HUDEP-2 (cell line): ENCODE measurements at regions not wholly inside any gene's neighbourhood (a gene's known extent, or its start where the extent isn't known, plus 50 kb on each side); places are given as distances from the start of the nearest gene placed in this dataset.
"Not testable (repeated sequence)": the region's sequence is repeated elsewhere in the genome, so short reads cannot be mapped to it uniquely, and the experiment has no call there.

Source experiments
- DNase-seq, 76 experiments: peaks; one replicate each; lab custom pipeline; 2025; ENCODE audit not compliant: unreplicated experiment in 76 of 76; lab: John Stamatoyannopoulos, UW

DNA sequence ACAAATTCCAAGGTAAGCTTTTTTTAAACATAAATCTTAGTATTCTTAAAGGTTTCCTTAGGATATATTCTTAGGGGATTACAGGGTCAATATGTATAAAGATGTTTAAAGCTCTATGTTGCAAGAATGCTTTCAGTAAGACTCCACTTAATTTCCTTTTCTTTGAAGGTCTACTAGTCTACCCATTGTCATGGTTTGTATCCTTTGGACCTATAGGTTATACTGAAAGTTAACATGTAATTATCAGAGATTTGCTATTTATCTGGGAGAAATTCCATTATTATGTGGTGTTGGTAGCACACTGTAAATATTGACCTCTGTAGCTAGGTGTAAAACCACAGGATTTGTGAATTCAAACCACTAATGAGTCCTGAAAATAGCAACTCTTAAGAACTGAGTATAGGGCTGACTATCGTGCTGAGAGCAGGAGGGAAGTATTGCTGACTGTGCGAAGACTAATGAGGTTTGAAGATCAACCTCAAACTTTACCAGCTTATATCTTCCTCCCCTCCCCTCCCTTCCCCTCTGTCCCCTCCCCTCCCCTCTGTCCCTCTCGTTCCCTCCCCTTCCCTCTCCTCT lies 85.6 kb downstream of the GADD45G start:
- DNase-seq = no peak

DNA sequence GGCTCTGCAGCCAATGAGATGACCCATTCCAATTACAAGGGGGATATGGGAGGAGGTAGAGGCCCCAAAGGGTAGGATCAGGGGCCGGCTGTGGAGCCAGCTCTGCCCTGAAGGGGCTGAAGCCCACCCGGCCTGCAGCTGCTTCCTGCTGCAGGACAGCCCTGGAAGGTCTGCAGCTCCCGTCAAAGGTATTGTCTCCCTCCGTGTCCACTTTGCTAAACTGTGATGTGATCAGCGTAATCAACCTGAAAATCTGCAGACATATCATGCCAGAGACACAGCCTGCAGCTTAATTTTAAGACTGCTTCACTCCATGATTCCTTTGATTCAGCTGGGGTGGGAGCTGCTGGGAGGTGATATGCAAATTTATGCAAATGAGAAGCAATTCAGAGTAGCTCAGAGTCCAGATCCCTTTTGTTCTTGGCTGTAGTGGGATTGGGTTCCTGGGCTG lies 90.7 kb downstream of the GADD45G start:
- no peak for DNase-seq

DNA sequence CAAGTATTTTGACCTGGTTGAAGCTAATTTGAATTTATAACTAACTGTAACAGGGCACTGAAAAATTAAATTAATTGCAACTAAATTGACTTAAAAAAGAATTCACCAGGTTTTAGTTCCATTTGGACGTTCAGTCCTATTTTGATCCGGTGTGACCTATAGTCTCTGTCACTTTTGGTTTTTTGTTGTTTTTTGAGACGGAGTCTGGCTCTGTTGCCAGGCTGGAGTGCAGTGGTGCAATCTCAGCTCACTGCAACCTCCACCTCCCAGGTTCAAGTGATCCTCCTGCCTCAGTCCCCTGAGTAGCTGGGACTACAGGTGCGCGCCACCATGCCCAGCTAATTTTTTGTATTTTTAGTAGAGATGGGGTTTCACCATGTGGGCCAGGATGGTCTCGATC lies 91.2 kb downstream of the GADD45G start:
- not testable (repeated sequence) for DNase-seq

DNA sequence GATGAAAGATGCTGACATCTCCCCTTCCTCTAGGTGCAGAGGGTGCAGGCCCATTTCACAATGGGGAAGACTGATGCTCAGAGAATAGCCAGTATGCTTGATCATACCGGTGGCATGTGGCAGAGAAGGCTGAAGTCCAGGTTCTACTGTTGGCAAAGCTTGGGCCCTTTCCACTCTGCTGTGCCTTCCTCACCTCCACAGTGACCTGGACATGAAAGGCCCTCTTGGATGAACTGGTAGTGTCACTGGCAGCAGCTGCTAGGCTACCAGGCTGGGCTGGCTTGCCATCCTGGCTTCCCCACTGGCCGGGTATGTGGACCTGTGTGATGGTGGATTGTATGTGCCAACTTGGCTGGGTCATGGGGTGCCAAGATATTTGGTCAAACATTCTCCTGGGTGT lies 92.0 kb downstream of the GADD45G start:
- DNase-seq = no peak

DNA sequence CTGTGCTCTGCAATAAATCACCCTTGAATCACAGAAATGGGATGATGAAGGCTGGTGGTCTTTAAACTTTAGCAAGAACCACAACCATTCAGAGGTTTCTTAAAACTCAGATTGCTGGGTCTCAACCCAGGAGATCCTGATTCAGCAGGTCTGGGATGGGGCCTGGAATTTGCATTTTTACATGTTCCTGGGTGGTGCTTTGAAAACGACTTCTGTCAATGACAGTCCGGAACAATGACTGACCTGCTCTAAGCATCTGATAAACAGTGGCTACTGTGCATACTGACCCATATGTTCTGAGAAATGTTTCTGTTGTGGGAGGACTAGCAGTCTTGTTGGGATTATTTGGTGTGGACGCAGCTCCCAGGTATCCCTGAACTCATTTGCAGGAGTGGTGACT lies 92.7 kb downstream of the GADD45G start:
- DNase-seq = no peak

DNA sequence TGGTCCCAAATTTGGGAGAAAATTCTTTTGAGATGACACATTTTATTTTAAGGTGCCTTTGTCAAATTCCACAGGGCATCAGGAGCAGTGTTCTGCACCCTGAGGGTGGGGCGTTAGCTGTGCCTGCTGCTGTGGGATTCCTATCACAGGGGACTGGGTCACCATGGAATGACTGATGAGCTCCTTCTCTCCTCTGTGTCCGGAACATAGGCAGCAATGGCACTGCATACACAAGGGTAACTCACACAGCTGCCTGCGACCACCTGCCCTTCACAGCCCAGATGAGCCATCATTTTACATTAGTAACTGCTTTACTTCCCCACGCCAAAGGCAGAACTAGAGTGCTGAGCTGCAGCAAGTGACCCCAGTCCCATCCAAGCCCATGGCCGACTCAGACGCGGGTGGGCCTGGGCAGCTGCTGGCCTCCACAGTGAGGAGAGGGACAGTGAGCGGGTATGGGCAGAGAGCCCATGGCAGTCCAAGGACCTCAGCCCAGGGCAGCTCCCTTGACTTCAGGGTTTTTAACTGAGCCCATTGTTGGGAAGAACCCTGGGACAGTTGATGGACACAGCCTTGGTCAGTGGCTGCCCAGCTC lies 93.7 kb downstream of the GADD45G start:
- DNase-seq = no peak

DNA sequence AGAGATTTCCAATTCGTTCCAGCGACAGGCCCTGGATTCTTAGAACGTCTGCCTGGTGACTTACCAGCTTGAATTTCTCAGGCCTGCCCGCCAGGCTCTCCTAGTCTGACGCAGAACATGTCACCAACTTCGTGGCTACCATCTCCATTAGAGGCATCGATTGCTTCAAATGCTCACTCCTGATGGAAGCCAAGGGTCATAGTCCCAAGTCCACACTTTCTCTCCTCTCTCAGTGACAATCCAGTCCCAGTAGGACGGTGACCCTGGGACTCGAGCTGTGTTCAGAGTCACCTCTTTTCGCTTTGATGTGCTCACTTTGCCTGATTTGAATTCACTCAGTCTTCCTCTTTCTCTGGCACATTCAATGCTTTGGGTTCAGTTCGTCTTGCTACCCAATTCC lies 94.8 kb downstream of the GADD45G start:
- no peak for DNase-seq

DNA sequence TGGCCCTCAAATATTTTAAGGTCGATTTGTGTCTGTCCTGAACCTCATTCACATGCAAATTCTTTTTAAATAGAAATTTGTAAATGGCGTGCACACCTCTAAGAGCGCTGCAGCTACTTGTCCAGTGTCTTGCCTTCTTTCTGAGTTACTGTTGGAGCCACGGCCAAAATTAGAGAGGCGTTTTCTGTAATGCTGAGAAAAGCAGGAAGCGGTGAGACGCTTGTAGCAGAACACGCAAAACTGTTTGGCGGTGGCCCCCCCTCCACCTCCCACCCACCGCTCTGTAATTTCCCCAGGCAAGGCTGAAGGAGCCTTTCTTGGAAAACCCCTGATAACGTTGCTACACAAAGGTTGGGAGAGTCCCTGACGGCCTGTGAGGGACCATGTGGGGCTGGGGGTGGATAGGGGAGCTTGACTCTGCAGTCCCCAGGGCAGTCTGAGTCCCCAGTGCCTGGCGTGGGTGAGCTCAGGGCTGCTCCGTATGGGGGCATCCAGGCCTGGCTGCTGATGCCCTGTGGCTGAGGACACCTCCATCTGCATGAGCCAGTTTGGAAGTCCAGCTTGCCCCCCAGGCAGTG lies 96.5 kb downstream of the GADD45G start:
- no peak for DNase-seq

DNA sequence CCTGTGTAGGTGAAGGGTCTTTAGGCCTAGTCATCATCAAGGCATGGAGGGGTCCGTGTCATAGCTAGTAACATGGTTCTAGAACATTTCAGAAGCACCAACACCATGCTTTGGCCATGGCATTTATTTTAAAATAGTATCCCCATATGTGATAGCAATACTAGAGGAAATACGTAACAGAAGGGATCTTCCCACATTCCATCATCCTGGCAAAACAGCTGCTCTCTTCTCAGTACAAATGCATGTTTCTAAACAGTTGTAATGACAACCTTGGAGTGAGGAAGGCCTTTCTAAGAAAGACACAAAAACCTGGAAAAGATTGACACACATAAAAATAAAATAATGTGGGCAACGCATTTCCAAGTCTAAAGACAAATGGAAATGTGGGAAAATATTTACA lies 97.6 kb downstream of the GADD45G start:
- no peak for DNase-seq

DNA sequence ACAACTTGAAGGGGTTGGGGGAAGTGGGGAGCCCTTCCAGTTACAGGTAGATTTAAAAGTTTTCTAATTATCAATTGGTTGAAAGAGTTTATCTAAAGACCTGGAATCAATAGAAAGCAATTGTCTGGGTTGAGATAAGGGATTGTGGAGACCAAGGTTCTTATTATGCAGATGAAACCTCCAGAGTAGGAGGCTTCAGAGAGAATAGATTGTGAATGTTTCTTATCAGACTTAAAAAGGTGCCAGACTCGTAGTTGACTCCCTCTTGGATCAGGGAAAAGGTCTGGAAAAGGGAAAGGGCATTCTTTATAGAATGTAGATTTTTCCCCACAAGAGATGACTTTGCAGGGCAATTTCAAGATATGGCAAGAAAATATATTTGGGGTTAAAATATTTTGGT lies 100.8 kb downstream of the GADD45G start:
- no peak for DNase-seq

DNA sequence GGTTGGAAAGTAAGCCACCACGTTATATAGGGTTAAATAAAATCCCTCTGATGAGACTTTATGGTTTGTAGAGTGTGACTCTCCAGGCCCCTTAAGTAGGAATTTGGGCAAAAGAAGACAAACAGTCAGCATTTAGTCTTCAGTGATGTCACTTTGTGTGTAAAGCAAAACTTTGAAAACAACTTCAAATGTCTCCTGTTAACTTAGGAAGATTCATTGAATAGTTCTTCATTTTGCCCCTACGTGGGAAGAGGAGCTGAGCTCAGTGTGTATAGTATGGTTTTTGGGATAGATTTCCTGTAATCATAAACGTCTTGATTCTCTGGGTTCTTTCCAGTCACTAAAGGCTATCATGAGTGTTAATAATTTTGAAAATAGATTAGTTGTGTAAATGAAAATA lies 101.3 kb downstream of the GADD45G start:
- DNase-seq = no peak

DNA sequence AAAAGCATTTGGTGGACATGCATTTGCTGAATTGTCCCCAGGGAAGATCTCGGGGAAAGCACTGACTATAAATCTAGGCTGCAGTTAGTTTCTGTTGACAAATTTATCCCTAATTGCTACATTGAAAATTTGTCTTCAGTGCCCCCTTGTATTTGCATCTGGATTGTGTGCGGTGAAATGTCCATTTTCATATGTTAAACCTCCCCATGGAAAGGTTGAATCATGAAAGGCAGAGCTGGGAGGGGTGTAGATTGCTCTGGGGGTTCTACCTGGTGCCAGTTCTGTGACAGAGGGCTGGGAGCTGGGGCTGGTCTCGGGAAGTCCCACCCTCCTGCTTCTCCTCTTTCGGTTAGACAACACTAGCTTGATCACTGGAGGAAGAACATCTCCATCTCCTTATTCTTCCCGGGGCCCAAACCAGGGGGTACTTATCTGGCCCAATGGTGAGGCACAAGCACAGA lies 101.9 kb downstream of the GADD45G start:
- no peak for DNase-seq

DNA sequence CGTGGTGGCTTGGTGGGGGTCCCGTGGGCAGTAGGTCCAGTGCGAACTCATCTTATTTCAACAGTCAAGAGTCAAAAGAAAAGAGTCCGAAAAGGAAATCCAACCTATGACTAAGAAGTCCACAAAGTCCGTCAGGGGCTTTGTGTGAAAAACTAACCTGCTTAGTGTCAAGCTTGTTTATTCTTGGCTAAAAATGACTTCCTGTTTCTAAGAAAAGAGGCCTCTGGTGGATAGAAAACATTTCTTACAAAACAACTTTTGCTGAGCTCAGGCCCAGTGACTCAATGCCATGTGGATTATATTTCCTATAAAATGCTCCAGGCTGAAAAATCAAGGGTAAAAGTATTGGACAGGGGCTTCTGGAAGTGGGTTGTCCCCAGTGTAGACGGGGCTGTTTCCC lies 105.9 kb downstream of the GADD45G start:
- no peak for DNase-seq

DNA sequence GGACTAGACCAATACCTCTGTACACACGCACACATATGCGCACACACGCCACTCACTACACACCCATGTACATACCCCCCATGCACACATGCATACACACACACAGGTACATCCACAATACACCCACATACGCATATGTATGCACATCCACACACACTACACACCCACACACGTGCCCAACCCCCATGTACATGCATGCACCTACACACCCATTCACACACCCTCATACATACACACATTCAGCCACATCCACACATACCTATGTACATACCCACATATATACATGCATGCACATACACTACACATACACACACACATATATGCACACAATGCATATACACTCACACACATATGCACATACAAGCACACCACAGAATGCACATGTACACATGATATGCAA lies 107.1 kb downstream of the GADD45G start:
- DNase-seq = no peak

DNA sequence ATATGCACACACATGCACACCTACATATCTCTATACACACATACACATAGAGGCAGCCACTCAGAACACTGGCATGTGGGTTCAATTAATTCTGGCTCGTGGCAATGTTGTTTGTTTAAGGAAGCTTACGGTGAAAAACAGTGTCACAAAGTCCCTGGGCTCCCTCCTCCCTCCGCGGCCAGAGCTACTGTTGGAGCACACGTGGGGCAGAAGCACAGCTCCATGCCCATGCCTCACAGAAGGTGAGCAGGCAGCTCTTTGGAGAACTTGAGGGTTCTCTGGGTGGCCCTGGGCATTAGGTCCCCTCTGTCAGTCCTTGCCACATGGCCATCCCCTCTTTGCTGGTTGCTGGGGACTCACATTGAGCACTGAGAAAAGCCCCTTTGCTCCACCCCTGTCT lies 107.5 kb downstream of the GADD45G start:
- no peak for DNase-seq

DNA sequence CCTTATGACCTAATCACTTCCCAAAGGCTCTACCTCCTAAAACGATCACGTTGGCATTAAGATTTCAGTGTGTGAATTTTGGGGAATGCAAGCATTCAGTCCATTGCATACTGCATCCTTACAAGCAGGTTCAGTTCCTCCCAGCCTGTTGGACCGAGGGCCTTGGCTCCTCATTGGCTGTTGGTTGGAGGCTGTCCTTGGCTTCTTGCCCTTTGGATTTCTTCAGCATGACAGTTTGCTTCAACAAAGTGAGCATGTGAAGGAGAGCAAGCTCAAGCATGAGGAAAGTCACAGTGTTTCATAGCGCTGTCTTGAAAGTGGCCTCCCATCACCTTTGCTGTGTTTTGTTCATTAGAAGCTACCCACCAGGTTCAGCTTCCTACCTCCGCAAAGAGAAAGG lies 109.5 kb downstream of the GADD45G start:
- no peak for DNase-seq

DNA sequence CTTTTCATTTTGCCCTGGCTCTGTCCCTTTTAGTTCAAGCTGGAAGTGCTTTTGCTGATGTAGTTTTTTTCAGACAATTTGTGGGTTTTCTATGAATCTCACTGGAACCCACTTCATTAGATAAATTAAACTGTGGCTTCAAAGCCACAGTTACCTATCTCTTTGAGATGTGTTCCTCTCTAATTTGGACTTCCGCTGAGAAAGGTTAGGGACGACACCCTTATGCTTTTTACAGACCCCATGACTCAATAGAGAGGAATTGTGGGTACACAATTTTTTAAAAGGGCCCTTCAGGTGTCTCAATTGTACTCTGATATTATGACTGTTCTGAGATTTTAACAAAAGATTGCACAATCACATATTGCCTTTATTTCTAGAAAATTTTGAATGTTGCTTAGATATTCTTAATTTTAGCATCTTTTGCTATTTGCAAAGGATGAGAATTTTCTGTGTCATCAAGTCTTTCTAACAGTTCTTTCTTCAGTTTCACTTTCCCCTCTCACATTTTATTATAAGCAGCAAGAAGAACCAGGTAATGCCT lies 110.6 kb downstream of the GADD45G start:
- no peak for DNase-seq

DNA sequence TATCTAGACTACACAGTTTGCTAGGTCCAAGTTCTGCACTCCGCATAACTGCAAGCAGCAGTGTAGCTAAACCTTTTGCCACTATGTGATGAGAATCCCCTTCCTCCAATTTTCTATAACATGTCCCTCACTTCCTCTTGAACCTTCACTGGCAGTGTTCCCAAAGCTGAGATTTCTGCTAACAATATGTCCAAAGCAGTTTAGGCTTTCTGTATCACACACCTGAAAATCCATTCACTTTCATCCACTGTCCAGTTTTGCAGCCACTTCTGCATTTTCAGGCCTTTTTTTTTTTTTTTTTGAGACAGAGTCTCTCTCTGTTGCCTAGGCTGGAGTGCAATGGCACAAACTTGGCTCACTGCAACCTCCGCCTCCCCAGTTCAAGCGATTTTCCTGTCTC lies 111.1 kb downstream of the GADD45G start:
- no peak for DNase-seq

DNA sequence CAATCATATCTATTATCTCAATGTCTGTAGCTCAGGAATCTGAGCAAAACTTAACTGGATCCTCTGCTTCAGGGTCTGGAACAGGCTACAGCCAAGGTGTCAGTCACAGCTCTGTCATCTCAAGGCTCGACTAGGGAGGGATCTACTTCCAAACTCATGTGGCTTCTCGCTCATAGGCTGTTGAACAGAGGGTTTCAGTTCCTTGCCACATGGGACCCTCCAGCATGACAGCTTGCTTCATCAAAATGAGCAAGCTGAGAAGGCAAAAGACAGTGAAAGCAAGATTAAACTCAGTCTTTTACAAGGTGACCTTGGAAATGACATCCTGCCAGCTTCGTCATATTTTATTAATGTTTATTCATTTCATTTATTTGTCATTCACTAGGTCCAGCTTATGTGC lies 111.7 kb downstream of the GADD45G start:
- DNase-seq = no peak

DNA sequence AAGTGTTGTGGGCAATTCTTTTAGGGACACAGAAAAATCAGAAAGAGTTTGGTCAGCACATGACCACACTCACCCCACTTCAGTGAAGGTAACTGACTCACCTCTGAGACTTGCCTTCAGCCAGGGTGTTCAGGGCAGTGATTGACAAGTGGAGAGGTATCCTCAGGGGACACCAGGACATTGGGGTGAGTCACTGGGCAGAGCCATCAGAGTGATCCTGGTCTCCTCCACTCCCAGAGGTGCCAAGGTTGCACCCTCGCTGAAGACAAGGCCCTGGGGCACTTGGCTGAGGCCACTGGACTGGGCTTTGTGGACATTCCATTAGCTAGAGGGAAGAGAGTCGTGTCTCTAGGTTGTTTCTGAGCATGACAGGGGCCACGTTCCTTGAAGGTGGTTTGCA lies 113.4 kb downstream of the GADD45G start:
- no peak for DNase-seq

DNA sequence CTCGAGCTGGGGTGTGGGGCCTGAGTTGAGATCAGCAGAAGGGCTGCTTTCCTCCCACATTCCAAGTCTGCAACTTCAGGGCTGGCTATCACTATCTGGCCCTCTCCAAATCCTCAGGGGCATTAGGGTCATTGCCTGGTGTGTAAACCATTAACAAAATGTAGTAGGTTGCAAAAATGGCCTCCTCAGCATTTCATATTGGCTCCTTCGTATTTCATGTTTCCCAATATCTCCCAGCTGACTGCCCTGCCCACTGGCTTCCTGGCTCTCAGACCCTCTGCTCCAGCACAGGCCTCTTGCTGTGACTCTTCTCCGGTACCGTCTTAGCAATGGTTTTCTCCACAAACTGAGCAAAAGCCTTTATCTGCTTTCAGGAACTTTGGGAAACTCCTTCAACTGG lies 113.8 kb downstream of the GADD45G start:
- no peak for DNase-seq

DNA sequence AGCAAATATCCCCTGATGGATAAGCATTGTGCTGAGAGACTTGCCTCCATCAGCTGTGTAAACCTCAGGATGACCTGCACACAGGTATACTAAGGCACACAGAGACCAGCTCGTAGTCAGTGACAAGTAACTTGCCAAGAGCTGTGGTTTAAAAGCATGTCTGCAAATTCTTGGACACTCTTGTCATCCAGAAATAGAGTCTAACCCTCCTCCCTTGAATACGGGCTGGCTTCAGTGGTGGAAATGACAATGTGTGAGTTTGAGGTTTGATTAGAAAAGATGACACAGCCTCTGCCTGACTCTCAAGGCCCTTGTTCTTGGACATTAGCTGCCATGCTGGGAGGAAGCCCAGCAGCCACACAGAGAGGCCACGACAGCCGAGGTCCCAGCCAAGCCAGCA lies 114.4 kb downstream of the GADD45G start:
- no peak for DNase-seq
